ENCODE measurements at regions not wholly inside any gene's neighbourhood (a gene's known extent, or its start where the extent isn't known, plus 50 kb on each side); places are given as distances from the start of the nearest gene placed in this dataset.
A peak's percentile ranks its signal among the peaks of the same experiment; 100 is the strongest.

DNA sequence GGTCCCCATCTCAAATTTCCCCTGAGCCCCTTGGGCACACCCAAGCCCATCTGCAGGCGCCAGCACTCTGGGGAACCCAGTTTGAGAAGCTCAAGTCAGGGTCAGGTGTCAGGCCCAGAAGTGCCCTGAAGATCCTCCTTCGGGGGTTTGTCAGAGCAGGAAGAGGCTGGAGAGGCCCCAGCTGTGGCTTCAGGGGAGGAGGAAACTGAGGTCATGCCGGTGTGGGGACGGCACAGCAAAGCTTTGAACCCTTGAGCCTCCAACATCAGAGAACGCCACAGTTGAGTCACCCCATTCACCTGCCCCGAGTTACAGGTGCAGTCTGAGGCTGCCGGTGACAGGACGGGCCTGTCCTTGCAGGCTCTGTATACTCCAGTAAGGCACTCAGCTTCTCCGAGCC lies 140.2 kb upstream of the CIBAR2 start:
- no peak overlapping the region for H3K4me3 ChIP-seq
- peaks cover 0 to 34% (median 0%) of the 10 kb centered on the region in 5 donors for H3K4me1 ChIP-seq (ENCODE audit: control insufficient read depth in 5 of 5, insufficient read depth in 5 of 5, low read length in 5 of 5)
- WGBS, 2 donors, result 56 to 73% methylated on average over 9 of the region's 9 CpGs
- no peak overlapping the region for H3K9ac ChIP-seq (ENCODE audit: insufficient read depth in 1 of 2, low read length in 2 of 2)
- no peaks in the 10 kb centered on the region for H3K27me3 ChIP-seq (ENCODE audit: control insufficient read depth in 3 of 3, insufficient read depth in 3 of 3, low read length in 2 of 3)
- no peak overlapping the region for H3K27ac ChIP-seq (ENCODE audit: low read depth in 1 of 2, low read length in 1 of 2)
- no peak for ATAC-seq (ENCODE audit: insufficient read depth, low FRiP score)
- no peaks in the 10 kb centered on the region for H3K36me3 ChIP-seq (ENCODE audit: control insufficient read depth in 4 of 4, insufficient read depth in 4 of 4, low read length in 4 of 4)
- H3K9me3 ChIP-seq (ENCODE audit: control insufficient read depth in 4 of 4, insufficient read depth in 3 of 4, low read length in 3 of 4), result no peaks in the 10 kb centered on the region
- TF ChIP-seq, protein P1, sequence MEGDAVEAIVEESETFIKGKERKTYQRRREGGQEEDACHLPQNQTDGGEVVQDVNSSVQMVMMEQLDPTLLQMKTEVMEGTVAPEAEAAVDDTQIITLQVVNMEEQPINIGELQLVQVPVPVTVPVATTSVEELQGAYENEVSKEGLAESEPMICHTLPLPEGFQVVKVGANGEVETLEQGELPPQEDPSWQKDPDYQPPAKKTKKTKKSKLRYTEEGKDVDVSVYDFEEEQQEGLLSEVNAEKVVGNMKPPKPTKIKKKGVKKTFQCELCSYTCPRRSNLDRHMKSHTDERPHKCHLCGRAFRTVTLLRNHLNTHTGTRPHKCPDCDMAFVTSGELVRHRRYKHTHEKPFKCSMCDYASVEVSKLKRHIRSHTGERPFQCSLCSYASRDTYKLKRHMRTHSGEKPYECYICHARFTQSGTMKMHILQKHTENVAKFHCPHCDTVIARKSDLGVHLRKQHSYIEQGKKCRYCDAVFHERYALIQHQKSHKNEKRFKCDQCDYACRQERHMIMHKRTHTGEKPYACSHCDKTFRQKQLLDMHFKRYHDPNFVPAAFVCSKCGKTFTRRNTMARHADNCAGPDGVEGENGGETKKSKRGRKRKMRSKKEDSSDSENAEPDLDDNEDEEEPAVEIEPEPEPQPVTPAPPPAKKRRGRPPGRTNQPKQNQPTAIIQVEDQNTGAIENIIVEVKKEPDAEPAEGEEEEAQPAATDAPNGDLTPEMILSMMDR (IDR thresholded peaks at IDR 0.05; ENCODE audit: control extremely low read depth, extremely low read depth), result no peak
- DNase-seq, result no peak

DNA sequence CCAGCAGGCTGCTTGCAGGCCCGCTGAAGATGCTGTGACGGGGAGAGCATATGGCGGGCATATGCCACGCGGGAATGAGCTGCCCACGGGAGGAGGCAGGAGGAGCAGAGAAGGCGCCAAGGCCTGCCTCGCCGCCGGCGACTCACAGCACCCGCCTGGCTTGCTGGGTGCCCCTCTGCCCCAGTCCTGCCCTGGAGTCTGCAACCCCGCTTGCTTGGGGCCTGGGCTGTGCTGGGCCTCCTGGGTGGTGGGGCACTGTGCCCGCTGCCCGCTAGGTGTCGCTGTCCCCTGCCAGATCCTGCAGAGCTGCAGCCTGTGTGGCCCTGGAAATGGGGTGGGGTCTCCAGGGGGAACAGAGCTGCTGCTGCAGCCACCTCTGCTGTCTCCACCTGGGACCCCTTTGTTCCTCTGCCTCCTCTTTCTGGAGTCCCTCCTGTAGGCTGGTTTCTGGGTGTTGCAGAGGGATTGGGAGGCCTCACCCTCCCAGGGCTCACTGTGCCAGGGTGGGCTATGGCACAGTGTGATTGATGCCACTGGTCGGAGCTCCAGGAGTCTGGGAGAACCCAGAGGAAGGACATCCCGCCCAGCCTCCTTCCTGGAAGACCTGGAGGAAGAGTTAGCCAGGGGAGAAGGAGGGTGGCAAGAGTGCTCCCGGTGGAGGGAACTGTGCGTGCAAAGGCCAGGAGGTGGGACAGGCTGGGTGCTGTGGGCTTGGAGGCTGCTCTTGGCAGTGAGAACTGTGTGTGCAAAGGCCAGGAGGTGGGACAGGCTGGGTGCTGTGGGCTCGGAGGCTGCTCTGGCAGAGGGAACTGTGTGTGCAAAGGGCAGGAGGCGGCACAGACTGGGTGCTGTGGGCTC lies 141.0 kb upstream of the CIBAR2 start:
- no peaks in the 10 kb centered on the region for H3K36me3 ChIP-seq (ENCODE audit: control insufficient read depth in 4 of 4, insufficient read depth in 4 of 4, low read length in 4 of 4)
- no peak overlapping the region for H3K9ac ChIP-seq (ENCODE audit: insufficient read depth in 1 of 2, low read length in 2 of 2)
- TF ChIP-seq, protein P1 (IDR thresholded peaks at IDR 0.05; ENCODE audit: control extremely low read depth, extremely low read depth), result peak; percentile 57
- 40 to 54% methylated on average over 18 to 22 of the region's 22 CpGs for WGBS, 2 donors
- no peak for ATAC-seq (ENCODE audit: insufficient read depth, low FRiP score)
- no peaks in the 10 kb centered on the region for H3K27me3 ChIP-seq (ENCODE audit: control insufficient read depth in 3 of 3, insufficient read depth in 3 of 3, low read length in 2 of 3)
- H3K4me1 ChIP-seq (ENCODE audit: control insufficient read depth in 5 of 5, insufficient read depth in 5 of 5, low read length in 5 of 5), result peaks cover 0 to 33% (median 6%) of the 10 kb centered on the region in 5 donors
- peak; percentile 51 to 70 (median 59) for DNase-seq
- no peak overlapping the region for H3K4me3 ChIP-seq
- no peak overlapping the region for H3K27ac ChIP-seq (ENCODE audit: low read depth in 1 of 2, low read length in 1 of 2)
- no peaks in the 10 kb centered on the region for H3K9me3 ChIP-seq (ENCODE audit: control insufficient read depth in 4 of 4, insufficient read depth in 3 of 4, low read length in 3 of 4)

DNA sequence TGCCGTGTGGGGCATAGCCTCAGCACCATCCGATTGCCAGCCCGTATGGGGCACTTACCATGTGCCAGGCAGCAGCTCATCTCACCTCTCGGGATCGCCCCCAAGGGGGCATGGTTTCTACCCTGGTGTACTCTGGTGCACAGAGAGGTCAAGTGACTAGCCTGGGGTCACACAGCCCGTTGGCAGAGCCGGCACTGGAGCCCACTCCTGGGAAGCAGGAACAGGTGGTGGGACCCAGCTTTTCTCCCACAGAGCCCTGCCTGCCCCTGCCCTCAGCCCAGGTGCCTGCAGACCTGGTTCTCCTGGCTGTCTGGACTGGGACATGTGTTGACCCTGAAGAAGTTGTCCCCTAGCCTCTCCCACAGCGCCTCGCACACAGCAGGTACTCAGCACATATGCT lies 141.8 kb upstream of the CIBAR2 start:
- DNase-seq, result no peak
- no peak for ATAC-seq (ENCODE audit: insufficient read depth, low FRiP score)
- Histone ChIP-seq H3K9me3 (ENCODE audit: control insufficient read depth in 4 of 4, insufficient read depth in 3 of 4, low read length in 3 of 4) (no peaks in the 10 kb centered on the region), H3K27me3 (ENCODE audit: control insufficient read depth in 3 of 3, insufficient read depth in 3 of 3, low read length in 2 of 3) (no peaks in the 10 kb centered on the region), H3K4me1 (ENCODE audit: control insufficient read depth in 5 of 5, insufficient read depth in 5 of 5, low read length in 5 of 5) (peaks cover 0 to 35% (median 8%) of the 10 kb centered on the region in 5 donors), H3K9ac (ENCODE audit: insufficient read depth in 1 of 2, low read length in 2 of 2) (no peak overlapping the region), H3K27ac (ENCODE audit: low read depth in 1 of 2, low read length in 1 of 2) (no peak overlapping the region), H3K4me3 (no peak overlapping the region), H3K36me3 (ENCODE audit: control insufficient read depth in 4 of 4, insufficient read depth in 4 of 4, low read length in 4 of 4) (no peaks in the 10 kb centered on the region)
- WGBS, 2 donors, result 94 to 95% methylated on average over 9 of the region's 9 CpGs
- TF ChIP-seq, protein P1 (IDR thresholded peaks at IDR 0.05; ENCODE audit: control extremely low read depth, extremely low read depth), result no peak
